Cardiac muscle cell (in vitro differentiated cells and primary cell): ENCODE measurements at regions not wholly inside any gene's neighbourhood (a gene's known extent, or its start where the extent isn't known, plus 50 kb on each side); places are given as distances from the start of the nearest gene placed in this dataset.
A peak's percentile ranks its signal among the peaks of the same experiment; 100 is the strongest.
"Not testable (repeated sequence)": the region's sequence is repeated elsewhere in the genome, so short reads cannot be mapped to it uniquely, and the experiment has no call there.

Experiments used
- DNase-seq, 2 donors: peaks; one replicate each; pipeline versions ENCODE4 v3.0.0 to v3.0.0-alpha.2; 2010 to 2017; ENCODE audit warnings: low read depth in 1 of 2, low spot score in 1 of 2
- H3K27ac ChIP-seq: fragments of 200-600 bp; sonication (generic); 2 replicates; pipeline ENCODE4 v1.5.1; 2016
- H3K27me3 ChIP-seq: fragments of 200-600 bp; sonication (generic); 2 replicates; pipeline ENCODE4 v1.6.0; 2016; ENCODE audit warnings: control low read depth
- H3K36me3 ChIP-seq: fragments of 200-600 bp; sonication (generic); 2 replicates; pipeline ENCODE4 v1.5.1; 2016; ENCODE audit warnings: control low read depth
- H3K4me1 ChIP-seq: fragments of 200-600 bp; sonication (generic); 2 replicates; pipeline ENCODE4 v1.8.1; 2017; ENCODE audit warnings: low read depth, mild to moderate bottlenecking, mixed run types
- H3K4me3 ChIP-seq: fragments of 200-600 bp; sonication (generic); 2 replicates; pipeline ENCODE4 v1.5.1; 2016; ENCODE audit warnings: mild to moderate bottlenecking
- H3K9me3 ChIP-seq: fragments of 200-600 bp; sonication (generic); 2 replicates; pipeline ENCODE4 v1.5.1; 2017; ENCODE audit warnings: low read depth, mild to moderate bottlenecking, control low read depth
- CTCF ChIP-seq: IDR thresholded peaks from 2 replicates; pipeline ENCODE4 v1.5.1; 2012; ENCODE audit warnings: low read depth, mild to moderate bottlenecking, low read length

- no peaks in the 10 kb centered on the region for H3K27me3 ChIP-seq
- no peak overlapping the region for H3K4me3 ChIP-seq
- no peak overlapping the region for H3K27ac ChIP-seq
- no peaks in the 10 kb centered on the region for H3K4me1 ChIP-seq
- no peak for TF ChIP-seq CTCF
- no peaks in the 10 kb centered on the region for H3K36me3 ChIP-seq
- H3K9me3 ChIP-seq = no peaks in the 10 kb centered on the region
- DNase-seq = no peak
Measured at GRCh38 chr3:156051651-156052050, 68.7 kb upstream of the KCNAB1 start.

GRCh38 chr3:156052115-156052514 lies 68.3 kb upstream of the KCNAB1 start:
- DNase-seq = no peak
- Histone ChIP-seq H3K27me3 (no peaks in the 10 kb centered on the region), H3K9me3 (no peaks in the 10 kb centered on the region), H3K36me3 (no peaks in the 10 kb centered on the region), H3K4me3 (no peak overlapping the region), H3K4me1 (no peaks in the 10 kb centered on the region), H3K27ac (no peak overlapping the region)
- TF ChIP-seq CTCF = no peak

- H3K4me3 ChIP-seq = no peak overlapping the region
- H3K27ac ChIP-seq = no peak overlapping the region
- DNase-seq = peak in 1 of 2 donors; percentile 29
- H3K36me3 ChIP-seq = no peaks in the 10 kb centered on the region
- no peaks in the 10 kb centered on the region for H3K9me3 ChIP-seq
- H3K4me1 ChIP-seq = no peaks in the 10 kb centered on the region
- H3K27me3 ChIP-seq = no peaks in the 10 kb centered on the region
- no peak for TF ChIP-seq CTCF
Measured at GRCh38 chr3:156059950-156060501, 60.4 kb upstream of the KCNAB1 start.

GRCh38 chr3:156068151-156068550 lies 52.2 kb upstream of the KCNAB1 start:
- not testable (repeated sequence) for H3K9me3 ChIP-seq, H3K4me1 ChIP-seq, H3K27ac ChIP-seq, H3K27me3 ChIP-seq, DNase-seq, H3K4me3 ChIP-seq, H3K36me3 ChIP-seq

- no peak for DNase-seq
- Histone ChIP-seq H3K27me3 (no peaks in the 10 kb centered on the region), H3K9me3 (no peaks in the 10 kb centered on the region), H3K4me1 (no peaks in the 10 kb centered on the region), H3K4me3 (no peak overlapping the region), H3K36me3 (no peaks in the 10 kb centered on the region), H3K27ac (no peak overlapping the region)
- no peak for TF ChIP-seq CTCF
Measured at GRCh38 chr3:156070028-156070427, 50.4 kb upstream of the KCNAB1 start.
